Adrenal gland (tissue), 9 donors: ENCODE measurements at regions not wholly inside any gene's neighbourhood (a gene's known extent, or its start where the extent isn't known, plus 50 kb on each side); places are given as distances from the start of the nearest gene placed in this dataset.
"Not testable (repeated sequence)": the region's sequence is repeated elsewhere in the genome, so short reads cannot be mapped to it uniquely, and the experiment has no call there.

ENCODE experiments used
- DNase-seq, 7 donors: peaks; one replicate each; pipeline ENCODE4 v3.0.0-alpha.2; 2019 to 2020
- H3K27ac ChIP-seq, 5 donors: fragments of 200-600 bp; sonication (generic) in 4 of 5; 1 replicate in 3 of 5; 2 replicates in 2 of 5; pipeline versions ENCODE4 v1.5.1 to v1.8.0; 2016 to 2020; ENCODE audit warnings: mild to moderate bottlenecking in 1 of 5
- H3K27me3 ChIP-seq: fragments of 200-600 bp; 2 replicates; pipeline ENCODE4 v1.8.0; 2021
- H3K36me3 ChIP-seq, 2 donors: fragments of 200-600 bp; replicated peaks in 1 of 2; 1 replicate in 1 of 2; 2 replicates in 1 of 2; pipeline versions ENCODE4 v1.5.1 to v1.8.0; 2018 to 2022
- H3K4me1 ChIP-seq, 2 donors: fragments of 200-600 bp; replicated peaks in 1 of 2; 1 replicate in 1 of 2; 2 replicates in 1 of 2; pipeline versions ENCODE4 v1.5.1 to v1.8.0; 2018 to 2021
- H3K4me3 ChIP-seq, 4 donors: fragments of 200-600 bp; sonication (generic) in 3 of 4; one replicate each; pipeline ENCODE4 v1.5.1; 2016 to 2018
- H3K9me3 ChIP-seq, 3 donors: fragments of 200-600 bp; sonication (generic) in 1 of 3; replicated peaks in 1 of 3; 1 replicate in 2 of 3; 2 replicates in 1 of 3; pipeline versions ENCODE4 v1.5.1 to v1.8.0; 2016 to 2021
- POLR2A ChIP-seq, 2 donors: fragments of 450-650 bp; IDR thresholded peaks; one replicate each; pipeline ENCODE4 v1.6.1; 2017; ENCODE audit warnings: antibody characterized with exemption in 2 of 2, mild to moderate bottlenecking in 2 of 2, moderate library complexity in 1 of 2
- WGBS, 4 donors: extraction: QIAGEN DNeasy Blood & Tissue Kit in 2 of 4; methylation state at CpG; one replicate each; pipeline versions ENCODE4 v1.1.5 to v1.1.7; 2013 to 2017; 5-methylcytosine and 5-hydroxymethylcytosine counted together
- intact Hi-C, 2 donors: fragments of 100-400 bp; cut with DNase I; formaldehyde crosslinking; loops; one replicate each; pipeline versions ENCODE4 v1.14.1 to v1.15.0; 2022 to 2023
- TF ChIP-seq, protein P1 (sequence below), 6 experiments: fragments of 450-650 bp in 4 of 6; fragments of 200-600 bp in 2 of 6; sonication (generic) in 1 of 6; IDR thresholded peaks; 1 replicate in 5 of 6; 2 replicates in 1 of 6; pipeline versions ENCODE4 v1.5.1 to v1.8.0; 2016 to 2021; ENCODE audit warnings: antibody characterized with exemption in 6 of 6, mild to moderate bottlenecking in 2 of 6, moderate library complexity in 1 of 6
- donor health status: healthy with polysubstance abuse.
- donor health status: Bipolar disorder and iron deficiency.
- donor health status: DM: yes; HTN: yes; CAD: no.
- donor health status: DM: no; HTN: no; CAD: no.
- donor health status: DM: no; HTN: no; CAD: no.

DNA sequence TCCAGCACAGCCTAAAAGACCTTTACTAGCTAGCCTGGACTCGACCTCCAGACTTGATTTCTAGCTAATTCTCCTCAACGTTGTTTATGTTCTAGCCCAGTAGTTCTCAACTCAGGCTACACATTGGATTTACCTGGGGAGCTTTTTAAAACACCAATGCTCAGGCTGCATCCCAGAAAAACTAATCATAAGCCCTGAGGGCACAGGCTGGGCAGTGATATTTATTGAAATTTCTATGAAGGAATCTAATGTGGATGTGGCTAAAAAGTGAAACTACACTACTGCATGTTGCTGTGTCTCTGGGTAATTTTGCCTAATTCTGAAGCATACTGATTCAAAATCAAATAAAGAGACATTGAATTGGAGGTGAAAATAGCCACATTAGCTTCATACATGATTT, 479.4 kb downstream of the KCNT2 start:
- intact Hi-C loops = no loop called here
- H3K27ac ChIP-seq = no peak overlapping the region

DNA sequence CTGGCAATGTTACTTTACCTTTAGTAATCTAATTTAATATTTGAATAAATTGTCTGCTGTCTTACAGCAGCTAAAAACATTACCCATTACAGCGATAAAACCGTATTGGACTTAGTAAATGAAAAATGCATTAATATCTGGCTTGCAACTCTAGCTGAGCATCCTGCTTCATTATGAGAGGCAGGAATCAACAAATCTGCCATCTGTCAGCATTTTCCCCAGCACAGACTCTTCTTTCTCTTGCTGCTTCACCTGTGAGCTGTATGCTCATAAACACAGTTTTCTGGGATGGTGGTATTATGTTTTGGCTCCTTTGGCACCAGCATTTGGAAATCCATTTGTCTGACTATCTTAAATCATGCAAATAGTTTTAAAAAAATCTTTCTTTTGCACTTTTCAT, 487.1 kb downstream of the KCNT2 start:
- intact Hi-C loops = no loop called here
- Histone ChIP-seq H3K36me3 (no peaks in the 10 kb centered on the region), H3K27ac (no peak overlapping the region), H3K27me3 (peaks cover 3% of the 10 kb centered on the region), H3K9me3 (no peaks in the 10 kb centered on the region), H3K4me3 (no peak overlapping the region), H3K4me1 (no peaks in the 10 kb centered on the region)
- 79 to 86% (median 81%) methylated on average over 2 of the region's 2 CpGs for WGBS, 4 donors
- TF ChIP-seq, protein P1, sequence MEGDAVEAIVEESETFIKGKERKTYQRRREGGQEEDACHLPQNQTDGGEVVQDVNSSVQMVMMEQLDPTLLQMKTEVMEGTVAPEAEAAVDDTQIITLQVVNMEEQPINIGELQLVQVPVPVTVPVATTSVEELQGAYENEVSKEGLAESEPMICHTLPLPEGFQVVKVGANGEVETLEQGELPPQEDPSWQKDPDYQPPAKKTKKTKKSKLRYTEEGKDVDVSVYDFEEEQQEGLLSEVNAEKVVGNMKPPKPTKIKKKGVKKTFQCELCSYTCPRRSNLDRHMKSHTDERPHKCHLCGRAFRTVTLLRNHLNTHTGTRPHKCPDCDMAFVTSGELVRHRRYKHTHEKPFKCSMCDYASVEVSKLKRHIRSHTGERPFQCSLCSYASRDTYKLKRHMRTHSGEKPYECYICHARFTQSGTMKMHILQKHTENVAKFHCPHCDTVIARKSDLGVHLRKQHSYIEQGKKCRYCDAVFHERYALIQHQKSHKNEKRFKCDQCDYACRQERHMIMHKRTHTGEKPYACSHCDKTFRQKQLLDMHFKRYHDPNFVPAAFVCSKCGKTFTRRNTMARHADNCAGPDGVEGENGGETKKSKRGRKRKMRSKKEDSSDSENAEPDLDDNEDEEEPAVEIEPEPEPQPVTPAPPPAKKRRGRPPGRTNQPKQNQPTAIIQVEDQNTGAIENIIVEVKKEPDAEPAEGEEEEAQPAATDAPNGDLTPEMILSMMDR (IDR thresholded peaks at IDR 0.05) = no peak
- no peak for TF ChIP-seq POLR2A (IDR thresholded peaks at IDR 0.05)
- DNase-seq = no peak

More for the DNA sequence above, 479.4 kb downstream of the KCNT2 start:
- Histone ChIP-seq H3K9me3 (no peaks in the 10 kb centered on the region), H3K27me3 (no peaks in the 10 kb centered on the region), H3K4me1 (no peaks in the 10 kb centered on the region), H3K36me3 (no peaks in the 10 kb centered on the region), H3K4me3 (no peak overlapping the region)
- no peak for DNase-seq
- TF ChIP-seq POLR2A (IDR thresholded peaks at IDR 0.05) = no peak
- TF ChIP-seq, protein P1 (IDR thresholded peaks at IDR 0.05) = no peak
- 57 to 72% (median 67%) methylated on average over 2 of the region's 2 CpGs for WGBS, 4 donors

DNA sequence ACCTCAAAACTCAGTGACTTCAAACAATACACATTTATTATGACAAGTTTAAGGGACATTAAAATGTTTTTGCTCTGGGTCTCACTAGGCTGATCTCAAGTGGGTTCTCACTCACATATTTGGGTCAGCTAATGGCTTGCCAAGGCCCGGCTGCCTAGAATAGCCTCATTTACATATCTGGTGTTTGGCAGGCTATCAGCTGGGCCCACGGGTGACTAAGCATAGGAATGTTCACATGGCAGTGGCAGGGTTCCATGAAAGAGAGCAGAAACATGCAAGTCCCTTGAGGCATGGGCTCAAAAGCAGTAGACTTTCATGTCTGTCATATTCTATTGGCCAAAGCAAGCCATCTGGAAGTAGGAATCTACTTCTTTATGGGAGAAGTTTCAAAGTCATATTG, 492.6 kb downstream of the KCNT2 start:
- intact Hi-C loops = no loop called here
- no peaks in the 10 kb centered on the region for H3K4me1 ChIP-seq
- no peak for TF ChIP-seq POLR2A (IDR thresholded peaks at IDR 0.05)
- TF ChIP-seq, protein P1 (IDR thresholded peaks at IDR 0.05) = no peak
- 11 to 28% (median 18%) methylated on average over 2 of the region's 2 CpGs for WGBS, 4 donors
- DNase-seq = peak in 6 of 7 donors; percentile 21 to 61 (median 42)
- H3K36me3 ChIP-seq = no peaks in the 10 kb centered on the region
- H3K27ac ChIP-seq = no peak overlapping the region
- no peaks in the 10 kb centered on the region for H3K9me3 ChIP-seq
- H3K4me3 ChIP-seq = no peak overlapping the region
- H3K27me3 ChIP-seq = peaks cover 3% of the 10 kb centered on the region

DNA sequence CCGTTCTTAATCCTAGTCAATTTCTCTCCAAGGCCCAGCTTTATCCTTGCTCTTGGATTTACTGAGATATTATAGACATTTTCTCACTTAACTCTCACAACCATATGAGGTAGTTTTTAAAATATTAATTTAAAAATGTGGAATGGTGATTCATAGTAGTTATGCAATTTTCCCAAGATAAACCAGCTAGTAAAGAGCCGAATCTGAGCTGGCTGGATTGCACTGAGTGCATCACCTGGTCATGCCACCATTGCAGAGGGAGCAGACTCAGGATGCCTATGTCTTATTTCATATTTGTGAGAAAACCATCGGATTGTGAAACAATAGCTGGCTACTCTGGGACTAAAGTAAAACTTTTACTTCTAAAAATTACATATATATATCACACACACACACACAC, 494.0 kb downstream of the KCNT2 start:
- H3K36me3 ChIP-seq = no peaks in the 10 kb centered on the region
- no peak overlapping the region for H3K27ac ChIP-seq
- intact Hi-C loops = no loop called here
- 59 to 77% (median 65%) methylated on average over 3 of the region's 3 CpGs for WGBS, 4 donors
- DNase-seq = no peak
- peaks cover 3% of the 10 kb centered on the region for H3K27me3 ChIP-seq
- no peak overlapping the region for H3K4me3 ChIP-seq
- H3K9me3 ChIP-seq = no peaks in the 10 kb centered on the region
- no peaks in the 10 kb centered on the region for H3K4me1 ChIP-seq
- no peak for TF ChIP-seq POLR2A (IDR thresholded peaks at IDR 0.05)
- TF ChIP-seq, protein P1 (IDR thresholded peaks at IDR 0.05) = no peak

DNA sequence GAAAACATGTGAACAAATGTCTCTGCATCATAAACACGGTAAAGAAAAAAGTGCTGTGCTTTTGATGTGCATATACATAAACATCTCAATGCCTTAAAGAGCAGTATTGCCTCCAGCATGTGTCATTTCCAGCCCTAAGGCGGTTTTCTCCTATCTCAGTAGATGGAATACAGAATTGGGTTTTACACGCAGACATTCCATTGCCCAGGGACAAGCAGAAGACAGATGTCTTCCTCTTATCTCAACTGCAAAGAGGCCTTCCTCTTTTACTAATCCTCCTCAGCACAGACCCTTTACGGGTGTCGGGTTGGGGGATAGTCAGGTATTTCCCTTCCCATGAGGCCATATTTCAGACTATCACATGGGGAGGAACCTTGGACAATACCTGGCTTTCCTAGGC, 499.2 kb downstream of the KCNT2 start:
- WGBS, 4 donors = 58 to 72% (median 70%) methylated on average over 5 of the region's 5 CpGs
- H3K36me3 ChIP-seq, H3K27ac ChIP-seq, H3K27me3 ChIP-seq, H3K4me1 ChIP-seq, intact Hi-C loops, DNase-seq, H3K9me3 ChIP-seq, H3K4me3 ChIP-seq: not testable (repeated sequence)
